ENCODE measurements at regions not wholly inside any gene's neighbourhood (a gene's known extent, or its start where the extent isn't known, plus 50 kb on each side); places are given as distances from the start of the nearest gene placed in this dataset.

- Histone ChIP-seq H3K27ac (no peak overlapping the region), H3K9me3 (no peaks in the 10 kb centered on the region), H3K36me3 (replicated peaks in 1 of 2; ENCODE audit: insufficient read depth in 1 of 2, low read depth in 2 of 2) (no peaks in the 10 kb centered on the region), H3K27me3 (no peaks in the 10 kb centered on the region), H3K4me1 (no peaks in the 10 kb centered on the region), H3K4me3 (no peak overlapping the region)
- TF ChIP-seq POLR2A (IDR thresholded peaks at IDR 0.05) (no peak), CTCF (IDR thresholded peaks at IDR 0.05) (no peak)
- intact Hi-C loops (cut with DNase I): no loop called here
- WGBS, 2 donors: 39 to 65% methylated on average over 3 of the region's 3 CpGs
- DNase-seq: no peak
- ATAC-seq: no peak
Observed at GRCh38 chr20:48348022-48348421, 479.8 kb downstream of the PREX1 start.

GRCh38 chr20:48342822-48343513 is 484.8 kb downstream of the PREX1 start:
- H3K36me3 ChIP-seq (replicated peaks in 1 of 2; ENCODE audit: insufficient read depth in 1 of 2, low read depth in 2 of 2): no peaks in the 10 kb centered on the region
- no peaks in the 10 kb centered on the region for H3K4me1 ChIP-seq
- no peak overlapping the region for H3K4me3 ChIP-seq
- H3K27ac ChIP-seq: no peak overlapping the region
- WGBS, 2 donors: 66 to 74% methylated on average over 17 to 27 of the region's 28 CpGs
- DNase-seq (no peak), ATAC-seq (no peak)
- H3K27me3 ChIP-seq: no peaks in the 10 kb centered on the region
- no peaks in the 10 kb centered on the region for H3K9me3 ChIP-seq
- intact Hi-C loops (cut with DNase I): no loop called here
- no peak for TF ChIP-seq POLR2A (IDR thresholded peaks at IDR 0.05)
- TF ChIP-seq CTCF (IDR thresholded peaks at IDR 0.05): no peak

- DNase-seq (no peak), ATAC-seq (no peak)
- Histone ChIP-seq H3K9me3 (no peaks in the 10 kb centered on the region), H3K36me3 (replicated peaks in 1 of 2; ENCODE audit: insufficient read depth in 1 of 2, low read depth in 2 of 2) (no peaks in the 10 kb centered on the region), H3K27me3 (no peaks in the 10 kb centered on the region), H3K4me3 (no peak overlapping the region), H3K27ac (no peak overlapping the region), H3K4me1 (no peaks in the 10 kb centered on the region)
- intact Hi-C loops (cut with DNase I): no loop called here
- 45 to 49% methylated on average over 6 of the region's 6 CpGs for WGBS, 2 donors
- TF ChIP-seq POLR2A (IDR thresholded peaks at IDR 0.05) (no peak), CTCF (IDR thresholded peaks at IDR 0.05) (no peak)
Observed at GRCh38 chr20:48340883-48341281, 486.9 kb downstream of the PREX1 start.

GRCh38 chr20:48339986-48340882 is 487.6 kb downstream of the PREX1 start:
- intact Hi-C loops (cut with DNase I): no loop called here
- no peak overlapping the region for H3K27ac ChIP-seq
- no peaks in the 10 kb centered on the region for H3K36me3 ChIP-seq (replicated peaks in 1 of 2; ENCODE audit: insufficient read depth in 1 of 2, low read depth in 2 of 2)
- H3K9me3 ChIP-seq: no peaks in the 10 kb centered on the region
- H3K4me3 ChIP-seq: no peak overlapping the region
- no peaks in the 10 kb centered on the region for H3K27me3 ChIP-seq
- no peak for DNase-seq
- TF ChIP-seq CTCF (IDR thresholded peaks at IDR 0.05) (no peak), POLR2A (IDR thresholded peaks at IDR 0.05) (no peak)
- 54 to 75% methylated on average over 12 to 16 of the region's 17 CpGs for WGBS, 2 donors
- ATAC-seq: no peak
- H3K4me1 ChIP-seq: no peaks in the 10 kb centered on the region

Data from body of pancreas (tissue), 4 donors.